SW480 (cell line): ENCODE measurements at regions not wholly inside any gene's neighbourhood (a gene's known extent, or its start where the extent isn't known, plus 50 kb on each side); places are given as distances from the start of the nearest gene placed in this dataset.

ENCODE experiments used
- DNase-seq: peaks from one replicate; pipeline ENCODE4 v3.0.0-alpha.2; 2016; ENCODE audit warnings: low spot score

DNA sequence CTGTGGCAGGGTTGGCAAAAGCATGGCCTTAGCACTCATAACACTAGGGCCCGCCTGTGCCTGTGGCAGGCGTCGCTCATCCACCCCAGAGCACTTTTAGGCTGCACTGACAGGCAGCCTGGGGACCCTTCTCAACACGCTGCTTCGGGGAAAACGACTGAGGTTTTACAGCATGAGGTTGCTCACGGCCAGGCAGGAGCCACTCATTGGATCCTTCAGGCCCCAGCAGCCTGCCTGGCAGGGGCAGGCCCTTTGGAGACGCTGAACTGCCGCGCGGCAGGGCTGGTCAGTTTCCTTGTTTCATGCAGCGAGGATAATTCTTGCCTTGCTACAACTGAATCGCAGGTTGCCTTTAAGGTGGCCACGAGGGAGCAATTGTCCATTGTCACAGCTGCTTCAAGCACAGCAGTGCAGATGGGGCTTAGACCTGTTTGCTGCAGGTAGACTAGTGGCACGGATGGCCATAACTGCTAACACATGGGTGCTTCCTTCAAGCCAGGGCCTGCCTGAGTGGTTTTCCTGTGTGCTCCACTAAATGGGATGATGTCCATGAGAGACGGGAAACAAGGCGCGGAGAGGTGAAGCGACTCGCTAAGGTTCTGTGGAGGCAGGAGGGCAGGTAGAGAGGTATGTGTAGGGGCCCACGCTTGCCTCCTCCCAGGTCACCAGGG, 49.9 kb upstream of the HS6ST1 start:
- no peak for DNase-seq

DNA sequence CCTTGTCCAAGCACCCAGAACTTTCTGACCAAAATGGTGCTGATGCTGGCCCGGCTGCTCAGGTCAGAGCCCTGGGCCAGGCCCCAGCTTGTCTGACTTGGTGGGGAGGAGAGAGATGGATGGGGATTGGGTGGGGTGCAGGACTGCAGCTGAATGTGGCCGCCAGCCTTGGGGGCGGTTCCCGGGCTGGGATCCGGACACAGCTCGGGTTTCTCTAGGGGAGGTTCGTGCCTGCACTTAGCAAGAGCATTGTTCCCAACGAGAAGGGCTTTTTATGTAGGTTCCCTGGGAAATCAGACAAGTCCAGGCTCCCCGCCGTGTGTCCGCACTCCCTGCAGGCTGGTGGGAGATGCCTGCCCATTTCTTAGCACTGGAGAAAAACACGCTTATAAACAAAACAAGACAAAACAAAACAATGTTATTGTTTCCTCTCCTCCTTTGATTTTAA, 50.5 kb upstream of the HS6ST1 start:
- DNase-seq, result no peak

- no peak for DNase-seq
Measured at GRCh38 chr2:128369602-128370467, 51.2 kb upstream of the HS6ST1 start.

DNA sequence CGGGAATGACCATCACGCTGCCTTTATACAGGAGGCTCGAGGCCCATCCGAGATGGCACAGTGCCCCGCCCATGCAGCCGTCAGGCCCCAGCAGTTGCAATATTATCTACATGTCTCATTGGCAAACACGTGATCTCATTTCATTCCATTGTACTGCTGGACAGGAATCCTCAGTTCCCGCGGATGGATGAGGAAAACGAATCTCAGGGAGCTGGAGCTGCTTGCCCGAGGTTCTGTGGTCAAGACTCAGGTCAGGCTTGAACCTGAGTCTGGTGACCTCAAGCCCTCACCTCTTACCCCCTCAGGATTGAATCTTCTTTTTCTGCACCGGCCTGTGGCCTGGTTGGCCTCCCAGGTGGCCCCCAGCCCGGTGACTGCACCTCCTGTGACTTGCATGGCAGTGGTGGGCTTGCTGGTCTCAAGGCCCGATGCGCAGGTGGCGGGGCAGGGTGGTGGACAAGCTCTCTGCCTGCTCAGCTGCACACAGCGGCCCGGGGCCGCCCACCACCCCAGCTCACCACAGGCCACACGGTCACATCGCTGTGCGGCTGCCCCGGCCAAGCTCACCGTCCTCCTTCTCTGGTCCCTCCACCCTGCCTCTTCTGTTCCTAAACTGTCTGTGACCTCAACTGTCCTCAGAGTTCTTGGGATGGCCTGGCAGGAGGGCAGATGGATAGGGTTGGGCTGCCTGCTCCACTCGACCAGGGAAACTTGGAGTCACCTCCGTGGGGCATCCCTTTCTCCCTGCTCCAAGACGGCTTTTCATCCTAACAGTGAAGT, 52.0 kb upstream of the HS6ST1 start:
- DNase-seq, result no peak

DNA sequence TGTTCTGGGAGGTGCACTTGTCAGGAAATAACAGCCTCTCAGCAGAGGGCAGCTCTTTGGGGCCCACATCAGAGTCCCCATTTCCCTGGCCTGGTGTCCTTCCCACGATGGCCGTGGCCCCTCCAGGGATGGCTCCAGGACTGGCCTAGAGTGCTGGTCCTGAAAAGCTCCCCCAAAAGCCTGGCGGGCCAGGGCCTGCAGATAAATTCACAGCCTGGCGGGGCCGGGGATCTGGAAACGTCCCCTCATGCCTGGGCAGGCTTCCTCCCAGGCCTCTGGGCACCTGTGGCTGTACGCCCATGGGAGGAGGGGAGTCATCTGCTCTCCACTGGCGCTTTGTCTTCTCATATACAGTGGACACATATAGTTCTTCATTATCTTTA, 52.6 kb upstream of the HS6ST1 start:
- DNase-seq, result no peak

DNA sequence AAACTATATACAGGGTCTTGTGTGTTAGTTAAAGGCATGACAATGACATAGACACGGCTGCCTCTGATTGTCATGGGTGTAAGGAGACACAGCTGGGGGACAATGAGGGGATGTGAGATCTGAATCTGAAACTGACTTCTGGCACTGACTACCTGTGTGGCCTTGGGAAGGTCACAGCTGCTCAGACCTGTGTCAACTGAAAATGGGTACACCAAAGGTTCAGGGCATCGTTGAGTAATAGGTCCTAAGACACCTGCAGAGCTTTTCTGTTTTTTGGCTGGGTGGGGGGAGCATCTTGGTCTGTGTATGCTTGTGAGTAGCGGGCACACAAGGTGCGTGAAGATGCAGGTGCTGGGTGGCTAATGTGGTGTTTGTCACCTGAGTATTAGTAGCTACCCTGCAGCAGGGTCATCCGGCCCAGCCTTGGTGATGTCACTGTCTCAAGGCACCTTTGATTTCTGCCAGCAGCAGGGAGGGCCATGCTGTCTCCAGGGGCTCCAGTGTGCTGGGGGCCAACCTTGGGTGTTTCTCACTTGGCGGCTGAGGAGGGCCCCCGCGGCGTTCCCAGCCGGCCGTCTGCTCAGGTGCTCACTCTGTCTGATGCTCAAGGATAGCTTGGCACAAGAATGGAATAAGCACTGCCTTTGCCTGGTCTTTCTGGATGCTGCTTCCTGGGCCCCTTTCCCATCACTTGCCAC, 53.1 kb upstream of the HS6ST1 start:
- no peak for DNase-seq

DNA sequence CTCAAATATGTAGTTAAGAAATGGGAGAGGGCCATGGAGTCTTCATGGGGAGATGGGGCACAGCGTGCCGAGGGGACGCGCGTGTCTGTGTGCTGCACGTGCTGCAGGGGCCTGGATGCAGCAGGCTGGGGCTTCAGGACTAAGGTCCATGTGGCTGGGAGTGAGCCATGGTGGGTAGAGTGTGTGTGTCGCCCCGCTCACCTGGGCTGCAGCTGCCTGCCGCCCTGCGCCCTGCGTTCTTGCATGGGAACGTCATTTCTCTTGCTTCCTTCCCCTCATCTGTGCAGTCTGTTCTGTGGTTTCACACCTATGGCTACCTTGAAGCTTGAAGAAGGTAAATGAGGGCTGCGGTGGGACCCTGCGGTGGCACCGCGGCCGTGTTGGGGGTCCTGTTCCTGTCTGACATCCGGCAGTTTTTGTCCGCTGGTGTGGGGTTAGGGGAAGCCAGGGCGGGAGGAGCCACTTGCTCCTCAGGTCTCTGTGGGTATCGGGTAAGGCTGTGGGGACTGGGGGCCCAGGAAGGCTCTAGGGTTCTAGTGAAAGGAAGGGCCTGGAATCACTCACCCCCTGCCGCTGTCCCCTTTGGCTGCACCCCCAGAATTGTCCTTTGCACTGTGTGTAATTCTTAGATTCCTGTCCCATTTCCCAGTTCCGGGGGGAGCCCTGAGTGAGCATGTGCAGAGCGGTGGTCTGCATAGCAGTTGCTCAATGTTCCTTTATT, 54.1 kb upstream of the HS6ST1 start:
- DNase-seq, result no peak

DNA sequence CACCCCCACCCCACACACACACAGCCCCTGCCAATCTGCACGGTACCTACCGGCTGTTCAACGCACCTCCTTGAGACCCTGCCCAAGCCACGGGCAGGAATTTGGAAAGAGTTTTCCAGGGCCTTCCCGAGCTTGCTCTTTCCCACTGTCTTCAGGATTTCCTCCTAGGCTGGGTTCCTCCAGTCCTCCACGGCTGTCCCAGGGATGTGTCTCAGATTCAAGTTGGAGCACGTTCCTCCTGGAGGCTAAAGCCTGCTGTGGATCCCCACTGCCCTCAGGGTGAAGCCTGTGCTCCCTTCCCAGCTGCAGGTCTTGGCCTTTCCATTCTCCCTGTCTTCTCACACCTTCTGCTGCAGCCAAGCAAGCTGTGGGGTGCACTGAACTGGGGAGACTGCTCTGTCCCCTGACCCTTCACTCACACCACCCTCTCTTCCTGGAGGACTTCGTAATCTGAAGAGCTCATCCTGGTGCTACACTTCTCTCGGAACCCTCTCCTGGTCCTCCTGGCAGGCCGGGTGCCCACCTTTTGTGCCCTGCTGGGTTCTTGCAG, 54.9 kb upstream of the HS6ST1 start:
- DNase-seq, result no peak

GRCh38 chr2:128374001-128374710, 55.5 kb upstream of the HS6ST1 start:
- DNase-seq, result peak; percentile 92

- no peak for DNase-seq
Measured at GRCh38 chr2:128374711-128375413, 56.2 kb upstream of the HS6ST1 start.

DNA sequence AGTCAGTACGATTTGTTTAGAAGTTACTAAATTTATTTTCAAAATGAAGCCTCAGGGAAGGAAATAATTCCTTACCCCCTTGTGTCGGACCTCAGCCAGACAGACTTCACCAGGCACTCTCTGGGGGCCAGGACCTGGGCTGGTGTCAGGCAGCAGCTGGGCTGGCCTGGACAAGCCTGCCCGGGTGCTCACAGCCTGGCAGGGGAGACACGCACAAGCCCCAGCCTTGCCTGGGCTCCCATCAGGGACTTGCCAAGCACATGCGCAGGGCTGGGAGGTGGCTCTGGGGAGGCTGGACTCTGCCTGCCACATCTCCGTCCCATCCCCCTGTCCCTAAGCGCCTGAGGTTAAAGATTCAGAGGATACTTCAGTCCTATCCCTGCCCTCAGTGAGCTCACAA, 56.8 kb upstream of the HS6ST1 start:
- no peak for DNase-seq

- DNase-seq, result peak; percentile 26
Measured at GRCh38 chr2:128376241-128377041, 57.8 kb upstream of the HS6ST1 start.

DNA sequence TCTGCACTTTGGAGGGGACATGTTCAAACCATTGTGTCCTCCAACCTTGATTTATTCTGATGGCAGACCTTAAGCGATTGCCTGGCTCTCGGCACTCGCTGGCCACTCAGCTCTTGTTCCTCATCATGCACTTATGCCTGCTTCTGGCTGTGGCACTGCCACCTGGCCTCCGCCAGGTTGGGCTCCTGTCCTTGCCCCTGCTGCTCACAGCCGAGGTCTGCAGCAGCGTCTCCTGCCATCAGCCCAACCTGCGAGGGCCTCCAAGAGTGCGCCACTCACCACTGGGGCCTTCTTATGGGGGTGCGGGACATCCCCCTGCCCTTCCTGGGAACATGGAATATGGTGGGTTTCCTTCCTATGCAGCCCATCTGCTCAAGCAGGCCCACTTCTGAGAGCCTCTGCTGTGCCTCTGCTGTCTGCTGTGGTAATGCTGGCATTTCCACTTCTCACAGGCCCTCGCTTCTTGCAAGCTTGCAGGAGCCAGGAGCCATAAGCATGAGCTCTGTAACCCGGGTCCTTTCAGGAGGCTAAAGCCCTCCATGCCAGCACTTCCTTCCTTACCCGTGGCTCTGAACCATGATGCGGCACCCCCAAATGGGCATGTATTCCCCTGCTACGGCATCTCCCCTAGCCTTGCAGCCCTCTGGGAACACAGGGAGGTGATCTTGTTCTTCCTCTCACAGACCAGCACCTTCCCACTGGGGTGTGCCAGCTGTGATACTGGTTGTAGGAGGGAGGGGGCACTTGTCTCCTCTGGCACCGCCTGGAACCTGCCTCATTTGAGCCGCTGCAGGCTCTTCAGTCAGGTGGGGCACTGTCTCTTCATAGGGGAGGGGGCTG, 58.6 kb upstream of the HS6ST1 start:
- no peak for DNase-seq

DNA sequence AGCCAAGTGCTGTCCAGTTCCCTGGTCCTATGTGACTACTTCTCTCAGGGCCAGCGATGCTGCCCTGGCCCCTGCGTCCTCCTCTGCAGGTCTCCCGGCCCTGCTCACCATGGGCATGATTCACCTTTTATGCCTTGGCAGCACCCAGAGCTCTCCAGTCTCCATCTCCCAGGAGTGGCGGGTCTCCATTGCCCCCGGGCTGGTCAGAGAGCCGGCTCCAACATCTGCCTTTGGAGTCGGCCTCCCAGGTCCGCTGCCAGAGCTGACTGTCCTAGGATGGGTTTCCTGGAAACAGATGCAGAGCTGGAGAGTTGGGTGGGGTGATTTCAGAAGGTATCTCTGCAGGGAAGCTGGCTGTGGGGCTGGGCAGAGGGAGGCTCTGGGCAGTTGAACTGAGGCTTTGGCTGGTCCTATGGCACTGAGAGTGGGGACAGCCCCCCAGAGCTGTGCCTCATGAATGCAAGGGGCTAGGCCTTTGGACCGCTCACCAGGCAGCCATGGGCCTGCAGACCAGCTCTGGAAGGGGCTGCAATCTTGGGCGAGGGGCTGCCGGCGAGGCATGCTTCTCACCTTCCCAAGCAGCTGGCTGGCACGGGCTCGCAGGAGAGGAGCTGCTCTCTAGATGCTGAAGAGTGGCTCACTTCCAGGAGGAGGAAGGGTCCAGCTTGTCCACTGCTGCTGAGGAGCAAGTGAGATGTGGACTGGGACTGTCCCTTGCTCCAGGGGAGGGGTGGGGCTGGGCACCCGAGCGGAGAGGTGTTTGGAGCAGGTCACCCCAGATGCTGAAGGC, 59.8 kb upstream of the HS6ST1 start:
- no peak for DNase-seq

DNA sequence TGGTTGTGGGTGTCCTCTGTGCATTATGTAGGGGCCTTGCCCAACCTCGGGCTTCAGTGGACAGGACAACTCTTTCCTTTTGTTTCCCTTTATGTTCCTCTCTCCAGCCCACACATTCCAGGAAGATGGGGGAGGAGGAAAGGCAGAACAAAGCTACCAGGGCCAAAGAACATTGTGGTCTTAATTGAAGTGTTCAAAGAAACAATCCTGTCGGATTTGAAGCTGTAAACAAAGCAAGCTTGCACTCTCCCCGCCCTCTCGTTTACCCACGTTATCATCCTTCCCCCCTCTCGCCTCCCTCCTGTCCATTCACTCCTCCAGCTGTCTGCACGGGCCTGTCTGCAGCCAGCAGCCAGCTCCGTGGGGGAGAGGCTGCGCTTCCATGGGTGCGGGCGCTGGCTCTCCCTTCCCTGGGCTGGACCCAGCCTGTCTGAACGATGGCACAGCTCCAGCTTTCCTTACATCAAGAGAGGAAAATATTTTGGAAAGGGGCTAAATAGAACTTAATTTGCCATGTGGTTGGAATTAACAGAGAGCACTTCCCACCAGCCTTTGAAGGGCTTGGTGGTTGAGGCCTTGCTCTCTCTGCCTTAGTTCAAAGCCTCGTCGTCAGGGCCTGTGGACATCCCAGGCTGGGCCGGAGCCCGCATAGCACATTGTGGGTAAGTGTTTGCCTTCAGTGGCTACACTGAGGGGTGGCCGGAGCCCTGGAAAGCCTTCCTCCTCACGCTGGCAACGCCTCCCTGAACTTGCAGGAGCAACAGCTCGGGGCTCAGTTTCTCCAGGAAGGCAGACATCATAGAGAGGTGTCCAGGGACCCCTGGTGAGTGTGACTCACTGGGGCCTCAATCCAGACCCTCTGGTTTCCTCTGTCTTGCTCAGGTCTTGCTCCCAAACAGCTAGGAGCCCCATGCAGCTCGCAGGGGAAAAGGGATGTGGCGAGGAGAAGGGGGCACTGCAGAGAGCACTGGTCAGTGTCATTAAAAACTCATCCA, 60.6 kb upstream of the HS6ST1 start:
- DNase-seq, result peak; percentile 84
